GM13977 (cell line): ENCODE measurements at regions not wholly inside any gene's neighbourhood (a gene's known extent, or its start where the extent isn't known, plus 50 kb on each side); places are given as distances from the start of the nearest gene placed in this dataset.

Experiments
- DNase-seq: peaks from one replicate; pipeline ENCODE4 v3.0.0; 2012; ENCODE audit warnings: low spot score
- in situ Hi-C: fragments of 300-500 bp; cut with MboI; formaldehyde crosslinking; loops from one replicate; pipeline ENCODE4 v1.12.0; 2022; ENCODE audit warnings: low sequenced_read_pairs, low pct_unique_long_range_greater_than_20kb, mixed read lengths, inconsistent platforms; ENCODE audit not compliant: unreplicated experiment
- TF ChIP-seq, protein P1 (sequence below): IDR thresholded peaks from 2 replicates; pipeline ENCODE4 v1.5.1; 2012; ENCODE audit warnings: mild to moderate bottlenecking, control low read depth; ENCODE audit not compliant: insufficient read depth; ENCODE audit errors: extremely low read depth, missing control alignments

DNA sequence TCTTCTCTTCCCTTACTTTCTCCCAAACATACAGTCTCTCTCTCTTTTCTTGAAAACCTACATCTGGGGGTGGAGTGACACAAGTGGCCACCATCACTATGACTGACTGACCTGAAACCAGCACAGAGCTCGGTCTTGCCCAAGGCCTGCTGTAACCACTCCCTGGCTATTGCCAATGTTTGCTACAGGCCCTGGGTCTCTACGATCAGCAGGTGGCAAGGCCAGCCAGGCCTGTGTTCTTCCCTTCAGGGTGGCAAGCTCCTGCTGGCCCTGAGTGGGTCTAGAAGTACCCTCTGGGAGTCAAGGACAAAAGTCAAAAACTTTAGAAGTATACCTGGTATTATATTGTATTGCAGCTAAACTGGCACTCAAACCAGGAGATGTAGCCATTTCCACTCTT is 140.9 kb upstream of the TGFBR2 start:
- TF ChIP-seq, protein P1, sequence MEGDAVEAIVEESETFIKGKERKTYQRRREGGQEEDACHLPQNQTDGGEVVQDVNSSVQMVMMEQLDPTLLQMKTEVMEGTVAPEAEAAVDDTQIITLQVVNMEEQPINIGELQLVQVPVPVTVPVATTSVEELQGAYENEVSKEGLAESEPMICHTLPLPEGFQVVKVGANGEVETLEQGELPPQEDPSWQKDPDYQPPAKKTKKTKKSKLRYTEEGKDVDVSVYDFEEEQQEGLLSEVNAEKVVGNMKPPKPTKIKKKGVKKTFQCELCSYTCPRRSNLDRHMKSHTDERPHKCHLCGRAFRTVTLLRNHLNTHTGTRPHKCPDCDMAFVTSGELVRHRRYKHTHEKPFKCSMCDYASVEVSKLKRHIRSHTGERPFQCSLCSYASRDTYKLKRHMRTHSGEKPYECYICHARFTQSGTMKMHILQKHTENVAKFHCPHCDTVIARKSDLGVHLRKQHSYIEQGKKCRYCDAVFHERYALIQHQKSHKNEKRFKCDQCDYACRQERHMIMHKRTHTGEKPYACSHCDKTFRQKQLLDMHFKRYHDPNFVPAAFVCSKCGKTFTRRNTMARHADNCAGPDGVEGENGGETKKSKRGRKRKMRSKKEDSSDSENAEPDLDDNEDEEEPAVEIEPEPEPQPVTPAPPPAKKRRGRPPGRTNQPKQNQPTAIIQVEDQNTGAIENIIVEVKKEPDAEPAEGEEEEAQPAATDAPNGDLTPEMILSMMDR: no peak
- DNase-seq: no peak
- in situ Hi-C loops: no loop called here

DNA sequence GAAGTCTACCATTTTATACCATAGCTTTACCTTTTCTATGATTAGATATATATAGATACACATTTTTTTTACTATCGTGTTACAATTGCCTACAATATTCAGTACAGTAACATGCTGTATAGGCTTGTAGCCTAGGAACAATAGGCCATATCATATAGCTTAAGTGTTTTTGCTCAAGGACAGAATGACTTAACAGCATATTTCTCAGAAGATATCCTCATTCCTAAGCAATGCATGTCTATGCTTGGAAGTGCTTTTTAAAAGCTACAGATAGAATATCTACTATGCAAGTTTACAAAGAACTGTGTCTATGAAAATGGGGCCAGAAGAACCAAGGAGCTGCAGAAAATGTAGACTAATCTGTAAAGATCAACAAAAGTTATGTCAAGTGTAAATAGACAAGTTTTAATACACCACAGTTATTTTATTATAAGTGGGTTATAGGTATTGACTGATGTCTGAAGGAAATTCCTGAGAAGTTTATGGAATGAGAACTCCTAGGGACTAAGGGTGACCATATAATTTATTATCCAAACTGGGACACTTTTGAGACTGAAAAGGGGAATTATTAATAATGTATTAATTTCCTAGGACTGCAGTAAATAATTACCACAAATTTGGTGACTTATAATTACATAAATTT is 138.7 kb upstream of the TGFBR2 start:
- no peak for DNase-seq
- in situ Hi-C loops: no loop called here
- TF ChIP-seq, protein P1: no peak

DNA sequence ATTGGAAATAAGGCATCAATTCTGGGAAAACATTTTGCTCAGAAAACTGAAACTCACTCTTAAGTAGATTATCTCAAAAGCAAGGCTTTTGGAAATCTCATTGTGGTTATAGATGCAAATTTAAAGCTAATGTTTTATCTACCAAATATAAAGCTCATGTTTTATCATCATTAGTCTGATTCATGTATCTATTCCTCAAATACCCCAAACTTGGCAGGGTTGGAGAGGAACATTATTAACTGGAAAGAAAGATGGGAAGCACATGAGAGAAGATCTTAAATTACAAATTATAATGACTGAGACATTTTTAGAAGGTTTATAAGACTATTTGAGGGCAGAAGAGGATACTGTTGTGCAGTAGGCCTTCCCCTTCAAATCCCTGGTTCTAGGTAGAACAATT is 137.3 kb upstream of the TGFBR2 start:
- TF ChIP-seq, protein P1: no peak
- in situ Hi-C loops: no loop called here

DNA sequence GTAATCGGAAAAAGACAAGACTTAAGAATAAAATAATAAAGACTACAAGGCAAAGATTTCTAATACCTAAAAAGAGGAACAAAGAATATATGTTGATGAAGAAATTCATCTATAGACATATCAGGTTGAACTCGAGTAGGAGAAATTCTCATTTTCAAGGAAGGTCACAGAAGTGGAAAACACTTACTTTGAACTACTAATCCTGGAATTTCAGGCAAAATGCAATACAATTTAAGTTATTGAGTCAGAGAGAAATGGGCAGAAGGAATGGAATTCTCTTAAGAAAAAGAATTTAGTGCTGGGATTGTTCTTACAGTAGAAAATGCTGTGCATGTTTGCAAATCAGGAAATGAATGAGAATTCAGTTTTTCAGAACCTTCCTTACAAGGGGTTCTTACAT is 135.9 kb upstream of the TGFBR2 start:
- TF ChIP-seq, protein P1: no peak
- no peak for DNase-seq
- in situ Hi-C loops: no loop called here

More for the DNA sequence above, 137.3 kb upstream of the TGFBR2 start:
- no peak for DNase-seq

DNA sequence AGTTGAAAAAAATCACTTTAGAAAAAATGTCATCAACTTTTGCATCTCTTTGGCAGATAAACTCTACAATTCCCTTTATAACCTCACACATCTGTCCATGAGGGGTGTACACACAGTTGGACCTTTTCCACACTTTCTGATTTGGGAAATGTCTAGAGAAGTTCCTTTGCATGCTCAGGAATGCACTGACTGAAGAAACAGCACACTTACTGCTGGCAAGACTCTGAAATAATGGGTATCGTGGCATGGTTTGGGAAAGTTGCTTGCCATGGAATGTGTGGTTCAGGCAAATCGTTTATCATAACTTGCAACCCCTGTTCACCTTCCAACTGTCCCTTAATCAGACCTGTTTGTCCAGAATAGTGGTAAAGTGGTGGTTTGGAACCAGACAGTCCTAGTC is 135.3 kb upstream of the TGFBR2 start:
- in situ Hi-C loops: no loop called here
- TF ChIP-seq, protein P1: no peak
- no peak for DNase-seq

DNA sequence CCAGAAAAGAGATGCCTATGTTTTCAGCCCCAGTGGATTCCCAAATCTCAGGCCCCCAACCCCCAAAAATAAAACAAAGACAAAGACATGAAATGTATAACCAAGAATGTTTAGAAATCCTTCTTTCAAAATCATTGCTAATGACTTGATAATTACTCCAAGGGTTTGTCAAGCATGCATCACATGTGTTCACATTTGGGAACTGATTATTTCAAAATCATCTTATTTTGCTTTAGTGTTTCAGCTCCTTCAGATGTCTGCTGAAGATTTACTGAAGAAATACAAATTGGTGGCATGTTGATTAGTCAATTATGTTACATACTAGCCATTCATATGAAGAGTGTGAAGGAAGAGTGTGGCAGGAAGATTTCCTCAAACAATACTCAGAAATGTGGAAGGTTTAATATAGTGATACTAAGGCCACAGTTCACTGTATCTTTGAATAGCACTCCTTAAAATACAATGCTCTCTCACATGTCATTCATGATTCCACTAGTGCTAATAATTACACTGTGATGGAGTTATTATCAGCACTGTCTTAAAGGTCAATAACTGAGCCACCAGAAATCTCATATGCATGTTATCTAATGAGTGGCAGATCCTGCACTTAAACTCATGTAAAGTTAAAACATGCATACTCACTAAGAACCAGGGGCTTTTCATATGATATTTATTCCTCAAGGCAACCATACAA is 134.5 kb upstream of the TGFBR2 start:
- in situ Hi-C loops: no loop called here
- TF ChIP-seq, protein P1: no peak
- no peak for DNase-seq
